GM18508 (cell line): ENCODE measurements at regions not wholly inside any gene's neighbourhood (a gene's known extent, or its start where the extent isn't known, plus 50 kb on each side); places are given as distances from the start of the nearest gene placed in this dataset.
"Not testable (repeated sequence)": the region's sequence is repeated elsewhere in the genome, so short reads cannot be mapped to it uniquely, and the experiment has no call there.

Experiments used
- ATAC-seq: cut with Tn5 transposase; IDR thresholded peaks from one replicate; pipeline ENCODE4 v1.9.1; 2021; ENCODE audit warnings: moderate number of reproducible peaks; ENCODE audit not compliant: insufficient read depth, unreplicated experiment

GRCh38 chr3:159326998-159327397 is 525.1 kb downstream of the MFSD1 start:
- no peak for ATAC-seq

DNA sequence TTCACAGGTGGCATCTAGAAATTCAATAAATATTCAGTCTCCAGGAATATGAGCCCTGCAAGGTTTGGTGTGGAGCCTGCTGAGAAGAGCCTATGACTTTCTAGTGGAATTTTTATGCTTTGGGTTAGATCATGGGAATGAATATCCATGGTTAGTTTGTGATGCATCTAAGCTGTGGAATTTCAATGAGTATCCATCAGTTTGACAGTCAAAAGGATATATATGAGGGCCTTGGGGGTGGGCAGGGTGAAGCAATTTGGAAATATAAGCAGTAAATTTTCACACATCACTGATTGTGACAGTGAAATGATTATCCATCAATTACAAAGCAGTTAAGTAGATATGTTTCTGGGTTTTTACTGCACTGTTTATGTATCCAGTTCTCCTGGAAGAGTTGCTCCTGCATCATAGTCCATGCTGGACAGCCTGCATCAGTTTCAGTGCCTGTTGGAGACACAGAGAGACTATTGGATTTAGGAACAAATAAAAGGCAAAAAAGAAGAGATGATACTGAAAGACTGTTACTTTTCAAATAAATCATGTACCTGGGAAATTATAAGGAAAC is 530.8 kb downstream of the MFSD1 start:
- ATAC-seq, result no peak

- ATAC-seq, result no peak
These were observed 537.3 kb downstream of the MFSD1 start for GRCh38 chr3:159339131-159339530.

GRCh38 chr3:159340877-159341500 is 539.1 kb downstream of the MFSD1 start:
- ATAC-seq, result no peak

- no peak for ATAC-seq
These were observed 544.5 kb downstream of the MFSD1 start for GRCh38 chr3:159346271-159346903.

GRCh38 chr3:159348431-159348830 is 546.6 kb downstream of the MFSD1 start:
- no peak for ATAC-seq

DNA sequence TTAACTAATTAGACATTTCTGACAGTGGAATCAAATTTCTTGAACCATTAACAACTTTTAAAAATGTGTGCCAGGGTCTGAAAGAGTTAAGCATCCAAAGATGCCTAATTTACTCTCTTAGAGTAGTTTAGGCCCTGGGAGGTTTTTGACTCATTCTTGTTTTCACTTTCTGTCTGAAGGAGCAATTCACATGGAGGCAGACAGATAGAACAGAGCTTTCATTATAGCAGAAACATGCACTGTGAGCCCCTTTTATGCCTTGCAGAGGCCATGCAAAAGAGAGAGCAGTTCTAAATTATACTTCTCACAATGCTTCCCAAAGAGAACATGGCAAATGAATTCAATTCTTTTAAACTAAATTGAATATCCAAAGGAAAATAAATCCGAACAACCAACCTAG is 554.8 kb downstream of the MFSD1 start:
- no peak for ATAC-seq

GRCh38 chr3:159364511-159364910 is 562.7 kb downstream of the MFSD1 start:
- ATAC-seq, result no peak

GRCh38 chr3:159366476-159366875 is 564.6 kb downstream of the MFSD1 start:
- ATAC-seq, result no peak

GRCh38 chr3:159371961-159372360 is 570.1 kb downstream of the MFSD1 start:
- no peak for ATAC-seq

GRCh38 chr3:159378396-159379194 is 576.7 kb downstream of the MFSD1 start:
- ATAC-seq, result no peak

- ATAC-seq, result no peak
These were observed 579.0 kb downstream of the MFSD1 start for GRCh38 chr3:159380891-159381290.

GRCh38 chr3:159390656-159391212 is 588.9 kb downstream of the MFSD1 start:
- no peak for ATAC-seq

DNA sequence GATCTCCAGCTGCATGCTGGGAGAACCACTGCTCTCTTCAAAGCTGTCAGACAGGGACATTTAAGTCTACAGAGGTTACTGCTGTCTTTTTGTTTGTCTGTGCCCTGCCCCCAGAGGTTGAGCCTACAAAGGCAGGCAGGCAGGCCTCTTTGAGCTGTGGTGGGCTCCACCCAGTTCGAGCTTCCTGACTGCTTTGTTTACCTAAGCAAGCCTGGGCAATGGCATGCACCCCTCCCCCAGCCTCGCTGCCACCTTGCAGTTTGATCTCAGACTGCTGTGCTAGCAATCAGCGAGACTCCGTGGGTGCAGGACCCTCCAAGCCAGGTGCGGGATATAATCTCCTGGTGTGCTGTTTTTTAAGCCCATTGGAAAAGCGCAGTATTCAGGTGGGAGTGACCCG is 591.0 kb upstream of the IL12A start:
- not testable (repeated sequence) for ATAC-seq

DNA sequence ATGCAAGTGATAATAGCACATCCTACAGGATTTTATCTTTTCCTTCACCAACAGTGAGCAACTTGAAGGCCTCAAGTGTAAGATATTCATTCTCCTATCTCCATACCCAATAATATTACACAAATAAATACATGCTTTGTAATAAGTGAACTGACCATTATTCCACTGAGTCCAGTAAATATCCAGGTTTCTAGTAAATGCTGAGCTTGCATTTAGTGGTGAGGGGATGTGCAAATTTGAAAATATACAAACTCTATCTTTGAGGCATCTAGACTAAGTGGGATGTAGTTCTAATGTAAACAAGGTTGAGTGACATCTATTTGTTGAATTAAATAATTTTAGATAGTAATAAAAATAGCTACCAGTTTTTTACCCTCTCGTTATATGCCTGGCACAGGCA is 587.6 kb upstream of the IL12A start:
- ATAC-seq, result no peak

GRCh38 chr3:159409711-159410110 is 578.9 kb upstream of the IL12A start:
- ATAC-seq, result not testable (repeated sequence)

GRCh38 chr3:159413319-159413718 is 575.3 kb upstream of the IL12A start:
- ATAC-seq, result no peak

- ATAC-seq, result no peak
These were observed 571.8 kb upstream of the IL12A start for GRCh38 chr3:159416856-159417255.

DNA sequence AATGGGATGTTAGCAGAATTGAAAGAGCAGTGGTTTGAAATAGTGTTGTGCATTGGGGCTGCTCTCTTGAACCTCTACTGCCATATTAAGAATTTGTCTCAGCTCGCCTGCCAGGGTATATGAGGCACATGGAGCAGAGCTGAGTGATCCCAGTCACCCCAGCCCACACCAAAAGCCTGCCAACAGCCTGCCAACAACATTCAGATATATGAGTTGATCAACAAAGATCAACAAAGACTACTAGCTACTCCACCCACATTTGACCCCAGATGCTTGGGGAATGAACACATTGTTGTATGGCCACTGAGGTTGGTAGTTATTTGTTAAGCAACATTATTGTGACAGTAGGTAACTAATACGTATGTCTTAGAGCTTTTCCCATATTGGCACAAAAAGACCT is 570.9 kb upstream of the IL12A start:
- ATAC-seq, result no peak

GRCh38 chr3:159418571-159419526 is 569.8 kb upstream of the IL12A start:
- no peak for ATAC-seq
